ENCODE measurements at regions not wholly inside any gene's neighbourhood (a gene's known extent, or its start where the extent isn't known, plus 50 kb on each side); places are given as distances from the start of the nearest gene placed in this dataset.
"Not testable (repeated sequence)": the region's sequence is repeated elsewhere in the genome, so short reads cannot be mapped to it uniquely, and the experiment has no call there.

- no peak for DNase-seq
Observed at GRCh38 chr2:207332480-207333212, 166.9 kb upstream of the KLF7 start.

- no peak for DNase-seq
Observed at GRCh38 chr2:207333599-207334300, 168.0 kb upstream of the KLF7 start.

GRCh38 chr2:207334301-207334623 is 168.5 kb upstream of the KLF7 start:
- DNase-seq: no peak

GRCh38 chr2:207334624-207335371 is 169.1 kb upstream of the KLF7 start:
- DNase-seq: peak; percentile 68 to 76

- peak in 1 of 2 experiments; percentile 38 for DNase-seq
Observed at GRCh38 chr2:207337234-207338219, 171.8 kb upstream of the KLF7 start.

GRCh38 chr2:207338220-207338607 is 172.5 kb upstream of the KLF7 start:
- no peak for DNase-seq

GRCh38 chr2:207338610-207339009 is 172.9 kb upstream of the KLF7 start:
- no peak for DNase-seq

GRCh38 chr2:207341112-207341750 is 175.5 kb upstream of the KLF7 start:
- DNase-seq: no peak

- DNase-seq: no peak
Observed at GRCh38 chr2:207341804-207342203, 176.1 kb upstream of the KLF7 start.

GRCh38 chr2:207344596-207345394 is 179.0 kb upstream of the KLF7 start:
- not testable (repeated sequence) for DNase-seq

GRCh38 chr2:207351171-207351570 is 178.6 kb upstream of the CREB1 start:
- no peak for DNase-seq

- no peak for DNase-seq
Observed at GRCh38 chr2:207352978-207353671, 176.6 kb upstream of the CREB1 start.

- no peak for DNase-seq
Observed at GRCh38 chr2:207353836-207354235, 175.9 kb upstream of the CREB1 start.

- DNase-seq: no peak
Observed at GRCh38 chr2:207354462-207354861, 175.3 kb upstream of the CREB1 start.

- DNase-seq: no peak
Observed at GRCh38 chr2:207356567-207356966, 173.2 kb upstream of the CREB1 start.

GRCh38 chr2:207357216-207357615 is 172.5 kb upstream of the CREB1 start:
- no peak for DNase-seq

- no peak for DNase-seq
Observed at GRCh38 chr2:207362716-207363115, 167.0 kb upstream of the CREB1 start.

GRCh38 chr2:207363761-207364290 is 165.9 kb upstream of the CREB1 start:
- DNase-seq: no peak

GRCh38 chr2:207370646-207371045 is 159.1 kb upstream of the CREB1 start:
- no peak for DNase-seq

GRCh38 chr2:207371877-207372276 is 157.9 kb upstream of the CREB1 start:
- no peak for DNase-seq
